ENCODE measurements at regions not wholly inside any gene's neighbourhood (a gene's known extent, or its start where the extent isn't known, plus 50 kb on each side); places are given as distances from the start of the nearest gene placed in this dataset.
"Not testable (repeated sequence)": the region's sequence is repeated elsewhere in the genome, so short reads cannot be mapped to it uniquely, and the experiment has no call there.

DNA sequence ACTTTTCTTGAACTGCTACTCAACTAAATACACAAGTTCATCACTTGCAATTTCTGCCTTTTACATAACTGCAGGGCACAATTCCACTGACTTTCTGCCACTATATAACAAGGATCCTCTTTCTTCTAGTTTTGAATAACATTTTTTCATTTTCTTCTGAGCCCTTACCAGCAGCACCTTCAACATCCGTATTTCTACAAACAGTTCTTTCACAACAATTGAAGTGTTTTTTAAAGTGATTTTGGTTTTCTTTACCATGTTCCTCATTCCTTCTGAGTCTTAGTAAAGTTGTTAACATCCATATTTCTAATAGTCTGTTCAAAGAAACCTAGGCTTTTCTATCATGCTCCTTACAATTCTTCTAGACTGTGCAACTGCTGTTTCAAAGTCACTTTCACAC lies 127.2 kb upstream of the PITX1 start:
- in situ Hi-C loops (cut with HindIII; ENCODE audit: low sequenced_read_pairs) = no loop called here

- in situ Hi-C loops (cut with HindIII; ENCODE audit: low sequenced_read_pairs) = no loop called here
These were observed 126.1 kb upstream of the PITX1 start for GRCh38 chr5:135160036-135160675.

DNA sequence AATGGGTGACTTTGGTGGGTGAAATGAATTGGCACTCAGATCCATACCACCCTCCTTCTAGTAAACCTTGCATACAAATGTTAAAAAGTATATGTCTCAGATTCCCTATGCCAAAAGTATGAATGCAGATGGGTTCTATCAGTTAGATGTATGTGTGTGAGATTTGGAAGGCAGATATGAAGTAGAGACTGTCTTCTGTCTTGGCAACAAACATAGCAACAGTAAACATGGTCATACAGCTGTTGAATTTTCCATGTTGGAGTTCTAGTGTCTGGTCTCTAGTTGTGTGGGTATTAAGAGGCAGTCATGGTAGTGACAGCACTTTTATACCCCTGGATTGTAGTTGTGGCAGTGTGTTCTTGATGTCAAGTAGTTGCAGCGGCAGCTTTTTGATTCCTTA lies 125.6 kb upstream of the PITX1 start:
- in situ Hi-C loops (cut with HindIII; ENCODE audit: low sequenced_read_pairs) = no loop called here

GRCh38 chr5:135158982-135159381 lies 125.0 kb upstream of the PITX1 start:
- in situ Hi-C loops (cut with HindIII; ENCODE audit: low sequenced_read_pairs) = no loop called here

- in situ Hi-C loops (cut with HindIII; ENCODE audit: low sequenced_read_pairs) = no loop called here
These were observed 124.3 kb upstream of the PITX1 start for GRCh38 chr5:135158314-135158697.

DNA sequence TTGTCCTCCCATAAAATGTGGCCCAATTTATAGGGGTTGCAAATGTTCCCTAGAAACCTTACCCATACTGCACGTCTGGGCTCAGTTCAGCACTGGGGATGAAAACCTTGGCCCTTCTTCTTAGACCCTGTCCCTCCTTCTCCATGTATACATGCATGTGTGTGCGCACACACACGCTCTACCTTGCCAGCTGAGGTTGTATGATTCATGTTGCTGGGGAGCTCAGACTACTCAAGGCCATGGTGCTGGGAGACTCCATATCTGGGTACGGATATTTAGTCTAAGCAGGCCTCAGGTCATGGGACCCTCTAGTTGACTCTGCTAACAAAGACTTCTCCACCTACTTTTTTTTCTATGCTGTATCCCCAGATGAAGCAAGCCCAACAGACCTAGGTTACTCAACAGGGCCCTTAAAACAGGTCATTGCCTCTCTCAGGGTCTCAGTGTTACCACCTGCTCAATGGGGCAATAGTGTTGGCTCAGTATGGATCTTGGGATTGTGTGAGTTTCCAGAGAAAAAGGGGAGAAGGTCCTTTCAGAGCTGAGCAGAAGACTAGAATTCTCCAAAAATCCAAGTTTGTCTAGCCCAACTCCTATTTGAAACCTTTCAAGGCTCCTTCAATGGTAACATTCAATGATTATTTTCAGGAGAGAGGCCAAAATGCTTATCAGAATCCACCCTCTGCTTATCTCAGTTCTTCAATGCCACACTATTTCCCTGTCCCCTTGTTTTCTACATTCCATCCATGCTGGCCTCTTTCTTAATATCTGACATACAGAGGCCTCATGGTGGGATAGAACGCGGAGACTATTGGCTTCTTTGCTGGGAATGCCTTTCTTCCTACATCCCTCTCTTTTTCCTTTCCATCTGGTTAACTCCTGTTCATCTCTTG lies 123.6 kb upstream of the PITX1 start:
- in situ Hi-C loops (cut with HindIII; ENCODE audit: low sequenced_read_pairs) = no loop called here

DNA sequence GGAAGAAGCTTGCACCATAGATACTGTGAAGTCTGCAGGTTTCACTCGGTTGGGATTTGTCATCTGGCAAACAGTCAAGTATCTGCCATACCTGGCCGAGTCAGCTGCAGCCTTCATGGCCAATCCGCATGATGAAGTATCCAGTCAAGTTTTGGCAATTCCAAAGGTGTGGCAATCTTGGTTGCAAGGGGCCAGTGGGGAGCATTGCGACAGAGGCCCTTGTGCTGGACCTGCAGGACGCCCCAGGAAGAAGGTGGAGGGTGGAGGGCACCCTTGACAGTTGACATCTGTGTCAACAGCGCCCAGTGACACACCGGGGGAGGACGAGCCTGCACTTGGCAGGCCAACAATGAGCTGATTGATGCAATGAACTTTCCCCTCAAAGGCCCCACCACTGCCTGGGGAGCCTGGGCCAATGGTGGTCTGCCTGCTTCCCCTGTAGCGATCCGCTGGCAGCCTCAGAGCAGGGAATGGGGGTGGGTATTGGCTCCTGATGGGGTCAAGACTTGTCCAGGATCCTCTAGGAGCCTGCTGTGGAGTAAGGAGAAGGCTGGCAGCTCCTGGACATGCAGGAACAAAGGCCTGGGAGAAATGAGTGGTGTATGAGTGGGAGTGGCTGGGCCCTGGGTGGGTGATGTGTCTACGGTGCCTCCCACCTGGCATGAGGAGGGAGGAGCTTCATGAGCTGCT lies 122.8 kb upstream of the PITX1 start:
- in situ Hi-C loops (cut with HindIII; ENCODE audit: low sequenced_read_pairs) = no loop called here

- in situ Hi-C loops (cut with HindIII; ENCODE audit: low sequenced_read_pairs) = no loop called here
These were observed 122.3 kb upstream of the PITX1 start for GRCh38 chr5:135156337-135156714.

- in situ Hi-C loops (cut with HindIII; ENCODE audit: low sequenced_read_pairs) = no loop called here
These were observed 121.7 kb upstream of the PITX1 start for GRCh38 chr5:135155616-135156214.

GRCh38 chr5:135154961-135155360 lies 120.9 kb upstream of the PITX1 start:
- in situ Hi-C loops (cut with HindIII; ENCODE audit: low sequenced_read_pairs) = no loop called here

GRCh38 chr5:135154197-135154596 lies 120.2 kb upstream of the PITX1 start:
- in situ Hi-C loops (cut with HindIII; ENCODE audit: low sequenced_read_pairs) = no loop called here

DNA sequence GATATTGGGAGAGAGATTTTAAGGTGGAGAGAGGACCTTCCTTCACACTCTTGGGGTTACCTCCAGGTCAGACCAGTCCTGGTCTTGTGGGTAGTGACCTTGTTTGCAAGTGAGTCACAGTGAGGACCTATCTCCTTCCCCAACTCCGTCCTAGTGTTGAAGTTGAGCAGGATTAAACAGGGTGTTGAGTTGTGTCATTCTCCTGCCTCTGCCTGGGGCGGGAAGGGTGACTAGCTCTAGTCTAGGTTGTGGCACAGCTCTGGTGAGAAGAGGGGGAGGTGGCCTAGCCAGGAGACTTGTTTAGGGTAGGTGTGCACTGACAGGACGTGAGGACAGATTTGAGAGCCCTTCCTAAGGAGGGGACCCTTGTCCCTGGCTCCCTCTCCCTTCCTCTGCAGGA lies 119.6 kb upstream of the PITX1 start:
- in situ Hi-C loops (cut with HindIII; ENCODE audit: low sequenced_read_pairs) = no loop called here

GRCh38 chr5:135153259-135153658 lies 119.2 kb upstream of the PITX1 start:
- in situ Hi-C loops (cut with HindIII; ENCODE audit: low sequenced_read_pairs) = no loop called here

GRCh38 chr5:135151660-135152059 lies 117.6 kb upstream of the PITX1 start:
- in situ Hi-C loops (cut with HindIII; ENCODE audit: low sequenced_read_pairs) = not testable (repeated sequence)

- in situ Hi-C loops (cut with HindIII; ENCODE audit: low sequenced_read_pairs) = no loop called here
These were observed 117.2 kb upstream of the PITX1 start for GRCh38 chr5:135151256-135151655.

DNA sequence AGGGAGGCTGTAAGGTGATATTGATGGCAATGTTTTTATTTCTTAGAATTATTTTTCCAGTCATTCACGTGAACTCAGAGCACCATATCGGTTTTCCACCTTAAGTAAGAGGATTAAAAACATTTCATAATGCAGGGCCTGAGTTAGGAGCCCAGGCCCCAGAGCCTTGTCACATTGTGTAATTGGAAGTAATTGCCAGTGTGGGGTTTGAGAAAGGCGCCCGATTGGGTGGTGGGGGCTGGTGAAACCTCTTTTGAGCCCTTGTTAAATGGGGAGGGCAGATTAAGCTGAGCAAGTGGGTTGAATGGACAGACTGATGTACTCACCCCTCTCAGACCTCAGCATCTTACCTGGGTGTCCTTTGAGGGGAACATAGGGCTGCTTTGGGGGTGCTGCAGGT lies 116.7 kb upstream of the PITX1 start:
- in situ Hi-C loops (cut with HindIII; ENCODE audit: low sequenced_read_pairs) = no loop called here

GRCh38 chr5:135149956-135150723 lies 116.1 kb upstream of the PITX1 start:
- in situ Hi-C loops (cut with HindIII; ENCODE audit: low sequenced_read_pairs) = no loop called here

DNA sequence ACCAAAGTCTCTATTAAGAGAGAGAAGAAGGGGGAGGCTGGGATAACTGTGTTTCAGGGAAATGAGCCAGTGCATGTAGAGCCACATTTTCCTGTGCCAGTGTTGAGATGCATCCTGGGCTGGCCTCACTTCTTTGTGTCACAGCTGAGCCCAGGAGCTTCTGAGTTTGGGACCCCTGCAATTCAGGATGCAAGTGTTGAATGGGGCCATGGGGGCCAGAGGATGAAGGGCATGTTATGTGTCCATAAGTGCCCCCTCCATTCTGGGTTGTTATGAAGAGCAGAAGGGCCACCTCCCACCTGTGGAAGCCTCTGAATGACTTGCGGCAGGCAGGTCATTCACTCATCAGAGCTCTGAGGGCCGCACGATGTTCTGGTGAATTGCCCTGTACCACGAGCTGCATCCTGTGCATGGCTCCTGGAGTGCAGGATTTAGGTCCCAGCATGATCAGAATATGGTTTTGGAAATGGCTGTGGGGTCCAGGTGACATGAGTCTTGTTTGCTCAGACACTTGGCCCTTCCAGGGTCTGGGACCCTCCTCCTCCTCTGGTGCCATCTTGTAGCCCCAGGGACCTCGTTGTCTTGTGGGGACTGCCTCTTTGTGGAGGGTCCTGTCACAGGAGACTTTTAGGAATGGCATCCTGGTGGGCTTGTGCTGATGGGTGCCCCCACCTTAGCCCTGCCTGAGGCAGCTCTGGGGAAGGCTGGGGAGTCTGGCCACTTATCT lies 115.4 kb upstream of the PITX1 start:
- in situ Hi-C loops (cut with HindIII; ENCODE audit: low sequenced_read_pairs) = no loop called here

GRCh38 chr5:135147294-135148090 lies 113.5 kb upstream of the PITX1 start:
- in situ Hi-C loops (cut with HindIII; ENCODE audit: low sequenced_read_pairs) = no loop called here

Measured in DLD1 (cell line).